ENCODE measurements at regions not wholly inside any gene's neighbourhood (a gene's known extent, or its start where the extent isn't known, plus 50 kb on each side); places are given as distances from the start of the nearest gene placed in this dataset.
"Not testable (repeated sequence)": the region's sequence is repeated elsewhere in the genome, so short reads cannot be mapped to it uniquely, and the experiment has no call there.

DNA sequence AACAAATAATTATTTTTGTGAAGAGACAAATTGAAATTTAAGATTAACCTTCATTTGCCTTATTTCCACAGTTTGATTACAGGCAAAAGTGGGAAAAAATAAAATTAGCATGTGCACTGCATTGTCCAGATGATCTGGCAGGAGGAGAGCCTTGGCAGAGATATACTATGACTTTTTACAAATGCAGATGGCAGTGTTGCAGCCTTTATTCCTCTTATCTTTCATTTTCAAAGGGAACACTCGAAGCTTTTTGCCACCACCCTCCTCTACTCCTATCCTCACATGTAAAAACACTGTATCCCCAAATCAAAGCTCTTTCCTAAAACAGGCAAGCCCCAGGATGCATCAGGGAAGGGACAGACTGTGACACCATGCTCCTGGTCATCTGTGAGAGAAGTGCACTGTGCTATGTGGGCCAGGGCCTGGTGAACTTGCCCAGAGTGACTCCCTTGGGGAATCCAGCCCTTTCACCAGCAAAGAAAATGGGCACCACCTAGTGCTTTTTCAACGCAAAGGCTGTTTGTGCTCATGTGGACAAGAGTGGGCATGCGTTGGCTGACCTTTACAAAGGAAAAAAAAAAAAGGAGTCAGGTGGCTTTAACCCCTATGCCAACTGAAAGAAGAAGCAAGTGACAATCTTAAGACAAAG, 74.7 kb upstream of the ETAA1 start:
- Mint-ChIP-seq H3K4me3 (no peak overlapping the region), H3K36me3 (ENCODE audit: low read depth) (no peaks in the 10 kb centered on the region), H3K27me3 (no peaks in the 10 kb centered on the region), H3K27ac (no peak overlapping the region), H3K4me1 (ENCODE audit: low read depth) (no peaks in the 10 kb centered on the region), H3K9me3 (no peaks in the 10 kb centered on the region)
- intact Hi-C loops (cut with micrococcal nuclease) = no loop called here

DNA sequence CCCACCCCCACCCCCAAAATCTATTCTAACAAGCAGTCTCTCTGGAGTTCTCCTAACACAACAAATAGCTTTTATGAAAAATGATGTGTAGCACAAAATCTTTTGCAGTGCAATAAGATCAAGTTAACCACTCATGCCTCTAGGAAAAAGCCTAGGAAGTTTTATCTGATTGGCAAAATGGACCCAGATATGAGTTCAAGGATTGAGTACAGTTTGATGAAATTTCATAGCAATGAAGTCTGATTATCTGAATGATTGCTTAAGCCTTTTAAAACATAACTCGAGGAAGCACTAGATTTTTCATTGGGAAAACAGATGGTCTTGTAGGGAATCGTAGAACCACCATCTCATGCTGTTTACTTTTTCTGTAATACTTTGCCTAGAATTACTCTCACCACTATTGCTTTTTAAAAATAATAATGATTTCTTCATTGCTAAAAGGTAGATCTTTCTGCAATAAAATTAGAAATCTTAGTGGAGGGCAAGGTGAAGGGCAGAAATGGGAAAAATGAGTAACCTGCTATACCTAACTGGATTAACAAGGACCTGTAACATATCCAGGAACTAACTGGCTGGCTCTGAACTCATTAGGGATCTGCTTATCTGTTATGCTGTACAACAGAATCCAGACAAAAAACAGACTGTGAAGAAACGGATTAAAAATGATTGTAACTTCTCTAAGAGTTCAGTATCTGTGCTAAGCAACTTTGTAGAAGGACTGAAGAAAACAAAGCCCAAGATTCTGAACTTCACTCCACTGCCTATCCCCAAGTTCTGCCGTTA, 73.7 kb upstream of the ETAA1 start:
- H3K9me3 Mint-ChIP-seq = no peaks in the 10 kb centered on the region
- H3K4me3 Mint-ChIP-seq = no peak overlapping the region
- H3K36me3 Mint-ChIP-seq (ENCODE audit: low read depth) = no peaks in the 10 kb centered on the region
- H3K4me1 Mint-ChIP-seq (ENCODE audit: low read depth) = no peaks in the 10 kb centered on the region
- intact Hi-C loops (cut with micrococcal nuclease) = no loop called here
- no peaks in the 10 kb centered on the region for H3K27me3 Mint-ChIP-seq
- H3K27ac Mint-ChIP-seq = no peak overlapping the region

DNA sequence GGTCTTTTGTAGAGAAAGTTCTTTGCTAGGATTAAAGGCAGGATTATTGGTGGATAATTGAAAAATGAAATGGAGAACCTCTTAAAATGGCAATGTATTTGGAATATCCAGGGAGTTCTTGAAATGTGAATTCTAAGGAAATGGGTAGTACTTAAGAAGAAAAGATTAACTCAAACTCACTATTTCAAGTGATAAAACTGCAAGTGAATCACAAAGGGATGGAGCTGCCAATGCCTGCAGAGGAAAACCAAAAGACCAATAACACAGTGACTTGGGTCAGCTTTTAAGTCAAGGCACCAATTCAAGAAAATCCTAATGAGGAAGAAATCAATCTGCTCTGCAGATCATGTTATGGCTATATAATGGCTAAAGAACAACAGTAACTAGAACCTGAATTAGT, 67.6 kb upstream of the ETAA1 start:
- no peaks in the 10 kb centered on the region for H3K4me1 Mint-ChIP-seq (ENCODE audit: low read depth)
- intact Hi-C loops (cut with micrococcal nuclease) = no loop called here
- no peak overlapping the region for H3K27ac Mint-ChIP-seq
- H3K27me3 Mint-ChIP-seq = no peaks in the 10 kb centered on the region
- no peaks in the 10 kb centered on the region for H3K36me3 Mint-ChIP-seq (ENCODE audit: low read depth)
- H3K4me3 Mint-ChIP-seq = no peak overlapping the region
- peaks cover 18% of the 10 kb centered on the region for H3K9me3 Mint-ChIP-seq

DNA sequence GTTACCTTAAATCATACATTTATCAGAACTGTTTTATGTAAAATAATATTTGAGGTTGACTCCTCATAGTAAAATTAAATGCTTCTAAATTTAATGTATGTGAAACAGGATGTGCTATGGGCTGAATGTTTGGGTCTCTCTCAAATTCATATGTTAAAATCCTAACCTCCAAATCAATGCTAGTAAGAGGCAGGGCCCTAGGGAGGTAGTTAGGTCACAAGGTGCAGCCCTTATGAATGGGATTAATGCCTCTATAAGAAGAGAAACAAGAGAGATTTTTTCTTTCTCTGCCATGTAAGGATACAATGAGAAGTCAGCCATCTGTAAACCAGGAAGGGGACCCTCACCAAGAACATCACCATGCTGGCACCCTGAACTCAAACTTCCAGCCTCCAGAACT, 67.2 kb upstream of the ETAA1 start:
- Mint-ChIP-seq H3K36me3 (ENCODE audit: low read depth) (no peaks in the 10 kb centered on the region), H3K4me1 (ENCODE audit: low read depth) (no peaks in the 10 kb centered on the region), H3K4me3 (no peak overlapping the region), H3K27me3 (no peaks in the 10 kb centered on the region), H3K27ac (no peak overlapping the region), H3K9me3 (peaks cover 18% of the 10 kb centered on the region)
- intact Hi-C loops (cut with micrococcal nuclease) = no loop called here

GRCh38 chr2:67331419-67332086, 65.6 kb upstream of the ETAA1 start:
- H3K27me3 Mint-ChIP-seq; H3K27ac Mint-ChIP-seq; H3K4me1 Mint-ChIP-seq (ENCODE audit: low read depth); H3K36me3 Mint-ChIP-seq (ENCODE audit: low read depth); intact Hi-C loops (cut with micrococcal nuclease); H3K4me3 Mint-ChIP-seq: not testable (repeated sequence)
- H3K9me3 Mint-ChIP-seq = peaks cover 18% of the 10 kb centered on the region

- H3K9me3 Mint-ChIP-seq = peaks cover 11% of the 10 kb centered on the region
- no peak overlapping the region for H3K4me3 Mint-ChIP-seq
- no peaks in the 10 kb centered on the region for H3K27me3 Mint-ChIP-seq
- H3K4me1 Mint-ChIP-seq (ENCODE audit: low read depth) = no peaks in the 10 kb centered on the region
- no peaks in the 10 kb centered on the region for H3K36me3 Mint-ChIP-seq (ENCODE audit: low read depth)
- intact Hi-C loops (cut with micrococcal nuclease) = no loop called here
- H3K27ac Mint-ChIP-seq = no peak overlapping the region
These were observed 59.2 kb upstream of the ETAA1 start for GRCh38 chr2:67337903-67338302.

DNA sequence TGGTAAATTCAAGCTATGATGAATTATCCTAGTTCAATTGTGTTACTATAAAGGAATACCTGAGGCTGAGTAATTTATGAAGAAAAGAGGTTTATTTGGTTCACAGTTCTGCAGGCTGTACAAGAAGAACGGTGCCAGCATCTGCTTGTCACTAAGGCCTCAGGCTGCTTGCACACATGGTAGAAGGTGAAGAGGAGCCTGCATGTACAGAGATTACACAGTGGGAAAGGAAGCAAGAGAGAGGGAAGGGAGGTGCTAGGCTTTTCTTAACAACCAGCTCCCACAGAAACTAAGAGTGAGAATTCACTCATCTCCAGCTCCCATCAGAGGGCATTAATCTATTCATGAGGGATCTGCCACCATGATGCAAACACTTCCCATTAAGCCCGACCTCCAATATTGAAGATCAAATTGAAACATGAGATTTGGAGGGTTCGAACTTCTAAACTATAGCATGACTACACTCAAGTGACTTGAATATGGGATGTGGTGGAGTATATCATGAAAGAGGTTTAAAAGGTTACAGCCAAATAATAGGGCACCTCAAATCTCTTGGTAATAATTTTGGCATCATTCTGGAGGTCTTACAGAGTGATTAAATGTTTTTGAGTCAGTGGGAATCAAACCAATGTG, 58.4 kb upstream of the ETAA1 start:
- intact Hi-C loops (cut with micrococcal nuclease) = no loop called here
- Mint-ChIP-seq H3K36me3 (ENCODE audit: low read depth) (no peaks in the 10 kb centered on the region), H3K4me3 (no peak overlapping the region), H3K27me3 (no peaks in the 10 kb centered on the region), H3K27ac (no peak overlapping the region), H3K9me3 (peaks cover 6% of the 10 kb centered on the region), H3K4me1 (ENCODE audit: low read depth) (no peaks in the 10 kb centered on the region)

- H3K27ac Mint-ChIP-seq = no peak overlapping the region
- no peaks in the 10 kb centered on the region for H3K4me1 Mint-ChIP-seq (ENCODE audit: low read depth)
- intact Hi-C loops (cut with micrococcal nuclease) = no loop called here
- no peaks in the 10 kb centered on the region for H3K27me3 Mint-ChIP-seq
- no peaks in the 10 kb centered on the region for H3K36me3 Mint-ChIP-seq (ENCODE audit: low read depth)
- no peak overlapping the region for H3K4me3 Mint-ChIP-seq
- H3K9me3 Mint-ChIP-seq = peaks cover 6% of the 10 kb centered on the region
These were observed 57.8 kb upstream of the ETAA1 start for GRCh38 chr2:67339234-67339885.

DNA sequence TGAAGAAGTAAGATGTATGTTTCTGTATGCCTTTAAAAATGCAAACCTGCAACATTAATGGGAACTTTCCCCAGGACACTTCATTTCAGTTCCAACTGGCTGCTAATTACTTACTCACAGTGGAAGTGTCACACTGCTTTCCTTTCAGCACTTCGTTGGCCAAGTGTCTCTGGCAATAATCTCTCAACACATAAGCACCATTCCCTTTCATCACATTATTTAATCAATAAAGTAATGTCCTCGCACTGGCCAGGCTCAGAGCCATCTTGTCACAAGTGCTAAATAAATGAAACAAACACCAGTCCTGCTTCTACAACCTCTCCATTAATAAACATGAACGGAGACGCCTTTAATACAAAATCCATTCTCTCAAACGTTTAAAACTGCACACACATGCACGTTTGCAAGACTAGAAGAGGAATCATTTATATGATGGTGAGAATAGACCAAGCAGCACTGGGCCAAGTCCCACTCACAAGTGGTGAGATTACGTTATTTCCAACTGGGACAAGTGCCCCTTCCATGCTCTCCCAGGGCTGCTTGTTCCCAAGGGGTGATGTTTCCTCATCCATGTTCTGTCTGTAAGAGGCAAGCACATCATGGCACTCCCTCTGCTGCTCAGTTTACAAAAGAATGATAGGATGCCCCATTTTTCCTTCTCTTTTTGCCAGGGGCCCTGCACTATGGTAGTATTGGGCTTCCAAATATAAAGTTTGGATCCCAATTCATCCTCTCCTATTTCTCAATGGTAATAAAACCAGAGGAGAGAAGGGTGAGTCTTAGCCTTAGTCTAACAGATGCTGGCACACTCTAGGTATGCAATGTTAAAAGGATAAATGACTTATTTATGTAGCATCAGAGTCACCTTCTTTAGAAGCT, 56.8 kb upstream of the ETAA1 start:
- H3K27ac Mint-ChIP-seq = no peak overlapping the region
- H3K9me3 Mint-ChIP-seq = peaks cover 6% of the 10 kb centered on the region
- no peaks in the 10 kb centered on the region for H3K4me1 Mint-ChIP-seq (ENCODE audit: low read depth)
- no peak overlapping the region for H3K4me3 Mint-ChIP-seq
- H3K36me3 Mint-ChIP-seq (ENCODE audit: low read depth) = no peaks in the 10 kb centered on the region
- intact Hi-C loops (cut with micrococcal nuclease) = no loop called here
- no peaks in the 10 kb centered on the region for H3K27me3 Mint-ChIP-seq

- Mint-ChIP-seq H3K9me3 (peaks cover 6% of the 10 kb centered on the region), H3K27me3 (no peaks in the 10 kb centered on the region), H3K27ac (no peak overlapping the region), H3K4me3 (no peak overlapping the region), H3K4me1 (ENCODE audit: low read depth) (no peaks in the 10 kb centered on the region), H3K36me3 (ENCODE audit: low read depth) (no peaks in the 10 kb centered on the region)
- intact Hi-C loops (cut with micrococcal nuclease) = no loop called here
These were observed 56.2 kb upstream of the ETAA1 start for GRCh38 chr2:67341012-67341318.

GRCh38 chr2:67341336-67341735, 55.8 kb upstream of the ETAA1 start:
- Mint-ChIP-seq H3K9me3 (peaks cover 6% of the 10 kb centered on the region), H3K27me3 (no peaks in the 10 kb centered on the region), H3K27ac (no peak overlapping the region), H3K36me3 (ENCODE audit: low read depth) (no peaks in the 10 kb centered on the region), H3K4me1 (ENCODE audit: low read depth) (no peaks in the 10 kb centered on the region), H3K4me3 (no peak overlapping the region)
- intact Hi-C loops (cut with micrococcal nuclease) = no loop called here

GRCh38 chr2:67342394-67342793, 54.7 kb upstream of the ETAA1 start:
- H3K36me3 Mint-ChIP-seq (ENCODE audit: low read depth) = no peaks in the 10 kb centered on the region
- no peaks in the 10 kb centered on the region for H3K4me1 Mint-ChIP-seq (ENCODE audit: low read depth)
- H3K9me3 Mint-ChIP-seq = peaks cover 6% of the 10 kb centered on the region
- intact Hi-C loops (cut with micrococcal nuclease) = no loop called here
- H3K27me3 Mint-ChIP-seq = no peaks in the 10 kb centered on the region
- no peak overlapping the region for H3K4me3 Mint-ChIP-seq
- H3K27ac Mint-ChIP-seq = no peak overlapping the region

DNA sequence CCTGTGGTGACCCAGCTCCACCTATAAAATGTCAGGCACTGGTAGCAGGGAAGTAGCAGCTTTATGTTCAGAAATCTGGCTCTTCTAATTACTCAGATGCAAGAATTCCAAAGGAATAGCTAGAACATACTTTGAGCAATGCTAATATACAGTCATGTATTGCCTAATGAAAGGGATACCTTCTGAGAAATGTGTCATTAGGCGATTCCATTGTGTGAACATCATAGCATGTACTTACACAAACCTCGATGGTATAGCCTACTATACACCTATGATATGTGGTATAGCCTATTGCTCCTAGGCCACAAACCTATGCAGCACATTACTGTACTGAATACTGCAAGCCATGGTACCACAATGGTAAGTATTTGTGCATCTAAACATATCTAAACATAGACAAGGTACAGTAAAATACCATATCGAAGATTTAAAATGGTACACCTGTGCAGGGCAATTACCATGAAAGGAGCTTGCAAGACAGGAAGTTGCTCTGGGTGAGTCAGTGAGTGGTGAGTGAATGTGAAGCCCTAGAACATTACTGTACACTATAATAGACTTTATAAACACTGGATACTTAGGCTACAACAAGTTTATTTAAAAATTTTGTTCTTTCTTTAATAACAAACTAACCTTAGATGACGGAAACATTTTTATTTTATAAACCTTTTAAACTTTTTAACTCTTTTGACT, 50.3 kb upstream of the ETAA1 start:
- Mint-ChIP-seq H3K36me3 (ENCODE audit: low read depth) (no peaks in the 10 kb centered on the region), H3K27ac (no peak overlapping the region), H3K9me3 (peaks cover 26% of the 10 kb centered on the region), H3K27me3 (no peaks in the 10 kb centered on the region), H3K4me3 (no peak overlapping the region), H3K4me1 (ENCODE audit: low read depth) (no peaks in the 10 kb centered on the region)
- intact Hi-C loops (cut with micrococcal nuclease) = no loop called here

Data from dendritic cell treated with granulocyte-macrophage colony-stimulating factor and Interleukin-4, amounts not matched to agents 40 ng/mL and 50 ng/mL, for 4 days (primary cell).